Liver (tissue), 3 donors: ENCODE measurements at regions not wholly inside any gene's neighbourhood (a gene's known extent, or its start where the extent isn't known, plus 50 kb on each side); places are given as distances from the start of the nearest gene placed in this dataset.

ENCODE experiments used
- EGR1 ChIP-seq, 2 donors: IDR thresholded peaks; 2 replicates each; pipeline ENCODE4 v1.6.1; 2016 to 2018; ENCODE audit warnings: antibody characterized with exemption in 2 of 2, low read depth in 2 of 2
- FOXA1 ChIP-seq: IDR thresholded peaks from 2 replicates; pipeline ENCODE4 v1.6.1; 2016; ENCODE audit warnings: antibody characterized with exemption
- GABPA ChIP-seq, 2 donors: IDR thresholded peaks in 1 of 2; conservative IDR thresholded peaks in 1 of 2; 2 replicates each; pipeline ENCODE4 v1.6.1; 2016; ENCODE audit warnings: antibody characterized with exemption in 2 of 2, mild to moderate bottlenecking in 1 of 2, moderate library complexity in 1 of 2
- HNF4A ChIP-seq, 2 donors: conservative IDR thresholded peaks; 2 replicates each; pipeline ENCODE4 v1.6.1; 2016; ENCODE audit warnings: antibody characterized with exemption in 2 of 2, mild to moderate bottlenecking in 2 of 2
- HNF4G ChIP-seq: IDR thresholded peaks from 2 replicates; pipeline ENCODE4 v1.6.1; 2016; ENCODE audit warnings: antibody characterized with exemption
- JUND ChIP-seq, 2 donors: IDR thresholded peaks; 2 replicates each; pipeline ENCODE4 v1.6.1; 2016; ENCODE audit warnings: antibody characterized with exemption in 2 of 2
- RAD21 ChIP-seq, 2 donors: IDR thresholded peaks; 2 replicates each; pipeline ENCODE4 v1.6.1; 2016; ENCODE audit warnings: antibody characterized with exemption in 2 of 2, mild to moderate bottlenecking in 2 of 2
- SP1 ChIP-seq: IDR thresholded peaks from 2 replicates; pipeline ENCODE4 v1.6.1; 2018; ENCODE audit warnings: antibody characterized with exemption, mild to moderate bottlenecking
- YY1 ChIP-seq: IDR thresholded peaks from 2 replicates; pipeline ENCODE4 v1.6.1; 2016; ENCODE audit warnings: antibody characterized with exemption, mild to moderate bottlenecking
- TF ChIP-seq, protein P1 (sequence below): fragments of 150-350 bp; IDR thresholded peaks from 2 replicates; pipeline ENCODE4 v1.5.1; 2017; ENCODE audit warnings: improper control_type of control experiment, low read depth, low read length; ENCODE audit not compliant: missing input control
- TF ChIP-seq, protein P2 (sequence below): IDR thresholded peaks from 2 replicates; pipeline ENCODE4 v1.6.1; 2016; ENCODE audit warnings: antibody characterized with exemption, mild to moderate bottlenecking
- TF ChIP-seq, protein P3 (sequence below): IDR thresholded peaks from 2 replicates; pipeline ENCODE4 v1.6.1; 2016; ENCODE audit warnings: antibody characterized with exemption
- donor health status: healthy.
- donor health status: healthy.

DNA sequence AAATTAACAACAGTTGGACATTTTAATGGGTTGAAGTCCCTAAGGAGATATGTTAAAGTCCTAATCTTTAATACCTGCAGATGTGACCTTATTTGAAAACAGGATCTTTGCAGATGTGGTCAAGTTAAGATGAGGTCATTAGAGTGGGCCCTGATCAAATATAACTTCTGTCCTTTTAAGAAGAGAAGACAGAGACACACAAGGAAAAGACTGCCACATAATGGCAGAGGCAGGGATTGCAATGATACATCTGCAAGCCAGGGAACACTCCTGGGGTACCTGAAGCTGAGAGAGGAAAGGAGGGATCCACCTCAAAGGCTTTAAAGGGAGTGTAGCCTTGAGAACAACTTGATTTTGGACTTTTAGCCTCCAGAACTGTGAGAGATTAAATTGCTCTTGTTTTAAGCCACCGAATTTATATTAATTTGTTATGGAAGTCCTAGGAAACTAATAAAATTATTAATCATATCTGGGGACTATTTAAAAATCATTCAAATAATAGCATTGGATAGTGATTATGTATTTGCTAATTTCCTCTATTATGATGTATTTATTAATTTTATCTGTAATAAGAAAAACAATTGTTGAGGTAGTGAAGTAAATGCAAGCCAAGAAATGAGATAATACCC is 700.0 kb upstream of the PCDH15 start:
- TF ChIP-seq FOXA1 (no peak), GABPA (IDR thresholded peaks at IDR 0.05 in 1 of 2, conservative IDR thresholded peaks at IDR 0.05 in 1 of 2) (no peak), YY1 (no peak), RAD21 (IDR thresholded peaks at IDR 0.05) (peak; percentile 38 to 50), SP1 (no peak), JUND (IDR thresholded peaks at IDR 0.05) (no peak), HNF4A (conservative IDR thresholded peaks at IDR 0.05) (no peak), EGR1 (IDR thresholded peaks at IDR 0.05; ENCODE audit: low read depth in 2 of 2) (no peak), HNF4G (no peak)
- TF ChIP-seq, protein P1, sequence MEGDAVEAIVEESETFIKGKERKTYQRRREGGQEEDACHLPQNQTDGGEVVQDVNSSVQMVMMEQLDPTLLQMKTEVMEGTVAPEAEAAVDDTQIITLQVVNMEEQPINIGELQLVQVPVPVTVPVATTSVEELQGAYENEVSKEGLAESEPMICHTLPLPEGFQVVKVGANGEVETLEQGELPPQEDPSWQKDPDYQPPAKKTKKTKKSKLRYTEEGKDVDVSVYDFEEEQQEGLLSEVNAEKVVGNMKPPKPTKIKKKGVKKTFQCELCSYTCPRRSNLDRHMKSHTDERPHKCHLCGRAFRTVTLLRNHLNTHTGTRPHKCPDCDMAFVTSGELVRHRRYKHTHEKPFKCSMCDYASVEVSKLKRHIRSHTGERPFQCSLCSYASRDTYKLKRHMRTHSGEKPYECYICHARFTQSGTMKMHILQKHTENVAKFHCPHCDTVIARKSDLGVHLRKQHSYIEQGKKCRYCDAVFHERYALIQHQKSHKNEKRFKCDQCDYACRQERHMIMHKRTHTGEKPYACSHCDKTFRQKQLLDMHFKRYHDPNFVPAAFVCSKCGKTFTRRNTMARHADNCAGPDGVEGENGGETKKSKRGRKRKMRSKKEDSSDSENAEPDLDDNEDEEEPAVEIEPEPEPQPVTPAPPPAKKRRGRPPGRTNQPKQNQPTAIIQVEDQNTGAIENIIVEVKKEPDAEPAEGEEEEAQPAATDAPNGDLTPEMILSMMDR: peak; percentile 15
- TF ChIP-seq, protein P2, sequence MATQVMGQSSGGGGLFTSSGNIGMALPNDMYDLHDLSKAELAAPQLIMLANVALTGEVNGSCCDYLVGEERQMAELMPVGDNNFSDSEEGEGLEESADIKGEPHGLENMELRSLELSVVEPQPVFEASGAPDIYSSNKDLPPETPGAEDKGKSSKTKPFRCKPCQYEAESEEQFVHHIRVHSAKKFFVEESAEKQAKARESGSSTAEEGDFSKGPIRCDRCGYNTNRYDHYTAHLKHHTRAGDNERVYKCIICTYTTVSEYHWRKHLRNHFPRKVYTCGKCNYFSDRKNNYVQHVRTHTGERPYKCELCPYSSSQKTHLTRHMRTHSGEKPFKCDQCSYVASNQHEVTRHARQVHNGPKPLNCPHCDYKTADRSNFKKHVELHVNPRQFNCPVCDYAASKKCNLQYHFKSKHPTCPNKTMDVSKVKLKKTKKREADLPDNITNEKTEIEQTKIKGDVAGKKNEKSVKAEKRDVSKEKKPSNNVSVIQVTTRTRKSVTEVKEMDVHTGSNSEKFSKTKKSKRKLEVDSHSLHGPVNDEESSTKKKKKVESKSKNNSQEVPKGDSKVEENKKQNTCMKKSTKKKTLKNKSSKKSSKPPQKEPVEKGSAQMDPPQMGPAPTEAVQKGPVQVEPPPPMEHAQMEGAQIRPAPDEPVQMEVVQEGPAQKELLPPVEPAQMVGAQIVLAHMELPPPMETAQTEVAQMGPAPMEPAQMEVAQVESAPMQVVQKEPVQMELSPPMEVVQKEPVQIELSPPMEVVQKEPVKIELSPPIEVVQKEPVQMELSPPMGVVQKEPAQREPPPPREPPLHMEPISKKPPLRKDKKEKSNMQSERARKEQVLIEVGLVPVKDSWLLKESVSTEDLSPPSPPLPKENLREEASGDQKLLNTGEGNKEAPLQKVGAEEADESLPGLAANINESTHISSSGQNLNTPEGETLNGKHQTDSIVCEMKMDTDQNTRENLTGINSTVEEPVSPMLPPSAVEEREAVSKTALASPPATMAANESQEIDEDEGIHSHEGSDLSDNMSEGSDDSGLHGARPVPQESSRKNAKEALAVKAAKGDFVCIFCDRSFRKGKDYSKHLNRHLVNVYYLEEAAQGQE: no peak
- TF ChIP-seq, protein P3, sequence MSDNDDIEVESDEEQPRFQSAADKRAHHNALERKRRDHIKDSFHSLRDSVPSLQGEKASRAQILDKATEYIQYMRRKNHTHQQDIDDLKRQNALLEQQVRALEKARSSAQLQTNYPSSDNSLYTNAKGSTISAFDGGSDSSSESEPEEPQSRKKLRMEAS: no peak
